LNCaP clone FGC (cell line): ENCODE measurements at regions not wholly inside any gene's neighbourhood (a gene's known extent, or its start where the extent isn't known, plus 50 kb on each side); places are given as distances from the start of the nearest gene placed in this dataset.

Experiments used
- DNase-seq: peaks from one replicate; pipeline ENCODE4 v3.0.0-alpha.2; 2011; ENCODE audit warnings: low read depth
- H3K4me3 ChIP-seq: 2 replicates; pipeline ENCODE4 v1.5.1; 2011; ENCODE audit warnings: mild to moderate bottlenecking, low read depth, low read length, control low read depth
- TF ChIP-seq, protein P1 (sequence below): IDR thresholded peaks from 2 replicates; pipeline ENCODE4 v1.5.1; 2012; ENCODE audit warnings: mild to moderate bottlenecking; ENCODE audit not compliant: control insufficient read depth, insufficient read depth; ENCODE audit errors: extremely low read depth

DNA sequence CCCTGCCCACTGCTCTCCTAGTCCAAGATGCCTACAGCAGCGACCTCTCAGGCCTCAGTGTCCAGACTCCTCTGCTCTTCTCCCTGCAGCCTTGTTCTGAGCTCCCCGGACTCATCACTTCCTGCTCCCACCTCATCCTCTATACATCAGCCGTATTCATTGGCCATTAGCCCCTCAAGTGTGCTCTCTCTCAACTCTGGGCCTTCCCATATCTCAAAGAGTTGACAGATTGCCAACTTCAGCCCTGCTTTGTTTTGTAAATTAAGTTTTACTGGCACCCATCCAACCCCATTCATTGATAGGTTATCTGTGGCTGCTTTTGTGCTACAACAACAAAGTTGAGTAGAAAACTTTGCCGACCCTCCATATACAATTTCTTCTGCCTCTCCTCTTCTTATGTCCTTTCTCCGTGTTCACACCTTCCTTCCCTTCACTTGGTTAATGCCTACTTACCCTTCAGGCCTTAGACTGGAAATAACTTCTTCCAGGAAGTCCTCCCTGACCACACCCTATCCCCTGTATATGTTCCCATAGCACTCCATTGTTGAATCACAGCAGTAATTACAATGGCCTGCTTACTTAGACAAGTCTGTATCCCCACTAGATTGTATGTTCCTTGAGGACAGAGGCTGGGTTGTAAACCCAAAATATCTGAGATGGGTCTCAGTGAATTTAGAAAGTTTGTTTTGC, 63.4 kb upstream of the TANC2 start:
- TF ChIP-seq, protein P1, sequence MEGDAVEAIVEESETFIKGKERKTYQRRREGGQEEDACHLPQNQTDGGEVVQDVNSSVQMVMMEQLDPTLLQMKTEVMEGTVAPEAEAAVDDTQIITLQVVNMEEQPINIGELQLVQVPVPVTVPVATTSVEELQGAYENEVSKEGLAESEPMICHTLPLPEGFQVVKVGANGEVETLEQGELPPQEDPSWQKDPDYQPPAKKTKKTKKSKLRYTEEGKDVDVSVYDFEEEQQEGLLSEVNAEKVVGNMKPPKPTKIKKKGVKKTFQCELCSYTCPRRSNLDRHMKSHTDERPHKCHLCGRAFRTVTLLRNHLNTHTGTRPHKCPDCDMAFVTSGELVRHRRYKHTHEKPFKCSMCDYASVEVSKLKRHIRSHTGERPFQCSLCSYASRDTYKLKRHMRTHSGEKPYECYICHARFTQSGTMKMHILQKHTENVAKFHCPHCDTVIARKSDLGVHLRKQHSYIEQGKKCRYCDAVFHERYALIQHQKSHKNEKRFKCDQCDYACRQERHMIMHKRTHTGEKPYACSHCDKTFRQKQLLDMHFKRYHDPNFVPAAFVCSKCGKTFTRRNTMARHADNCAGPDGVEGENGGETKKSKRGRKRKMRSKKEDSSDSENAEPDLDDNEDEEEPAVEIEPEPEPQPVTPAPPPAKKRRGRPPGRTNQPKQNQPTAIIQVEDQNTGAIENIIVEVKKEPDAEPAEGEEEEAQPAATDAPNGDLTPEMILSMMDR = no peak
- no peak overlapping the region for H3K4me3 ChIP-seq
- DNase-seq = no peak

DNA sequence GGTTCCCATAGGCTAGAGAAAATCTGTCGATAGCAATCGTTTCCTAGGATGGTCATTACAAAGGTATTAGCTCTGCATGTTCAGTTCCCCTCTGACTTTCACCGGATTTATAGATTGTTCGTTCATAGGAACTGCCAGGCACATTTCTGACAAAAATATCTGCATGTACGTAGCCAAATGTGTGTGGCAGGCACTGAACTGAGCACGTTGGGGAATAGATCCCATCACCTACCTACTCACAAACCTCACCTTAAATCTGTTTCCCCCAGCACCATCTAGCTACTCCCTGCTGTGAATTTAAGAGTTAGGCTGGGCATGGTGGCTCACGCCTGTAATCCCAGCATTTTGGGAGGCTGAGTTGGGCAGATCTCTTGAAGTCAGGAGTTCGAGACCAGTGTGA, 64.5 kb upstream of the TANC2 start:
- no peak overlapping the region for H3K4me3 ChIP-seq
- DNase-seq = no peak
- TF ChIP-seq, protein P1 = no peak

DNA sequence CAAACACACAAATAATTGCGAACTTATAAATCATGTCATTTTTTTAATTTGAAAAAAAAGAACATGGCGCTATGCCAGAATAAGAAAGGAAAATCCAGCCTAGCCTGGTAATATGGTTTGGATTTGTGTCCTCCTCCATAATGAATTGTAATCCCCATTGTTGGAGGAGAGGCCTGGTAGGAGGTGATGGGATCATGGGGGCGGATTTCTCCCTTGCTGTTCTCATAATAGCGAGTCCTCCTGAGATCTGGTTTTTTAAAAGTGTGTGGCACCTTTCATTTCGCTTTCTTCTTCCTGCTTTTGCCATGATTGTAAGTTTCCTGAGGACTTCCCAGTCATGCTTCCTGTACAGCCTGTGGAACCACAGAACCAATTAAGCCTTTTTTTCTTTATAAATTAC, 65.9 kb upstream of the TANC2 start:
- no peak for DNase-seq
- no peak overlapping the region for H3K4me3 ChIP-seq
- TF ChIP-seq, protein P1 = no peak

DNA sequence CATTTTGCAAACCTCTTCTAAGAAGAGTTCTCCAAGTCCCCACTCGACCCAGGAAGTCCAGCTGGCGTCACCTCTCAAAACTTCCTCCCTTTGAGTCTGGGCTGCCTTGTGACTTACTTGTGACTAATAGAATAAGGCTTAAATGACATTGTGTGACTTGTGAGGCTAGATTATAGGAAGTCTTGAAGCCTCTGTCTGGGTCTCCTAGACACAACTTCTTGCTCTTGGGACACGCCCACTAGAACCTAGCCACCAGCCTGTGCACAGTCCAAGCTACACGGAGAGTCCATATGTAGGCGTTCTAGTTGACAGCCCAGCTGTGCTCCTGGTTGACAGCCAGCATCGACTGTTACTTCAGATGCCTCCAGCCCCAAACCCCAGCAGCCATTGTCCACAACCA, 66.7 kb upstream of the TANC2 start:
- DNase-seq = no peak
- H3K4me3 ChIP-seq = no peak overlapping the region
- TF ChIP-seq, protein P1 = no peak

DNA sequence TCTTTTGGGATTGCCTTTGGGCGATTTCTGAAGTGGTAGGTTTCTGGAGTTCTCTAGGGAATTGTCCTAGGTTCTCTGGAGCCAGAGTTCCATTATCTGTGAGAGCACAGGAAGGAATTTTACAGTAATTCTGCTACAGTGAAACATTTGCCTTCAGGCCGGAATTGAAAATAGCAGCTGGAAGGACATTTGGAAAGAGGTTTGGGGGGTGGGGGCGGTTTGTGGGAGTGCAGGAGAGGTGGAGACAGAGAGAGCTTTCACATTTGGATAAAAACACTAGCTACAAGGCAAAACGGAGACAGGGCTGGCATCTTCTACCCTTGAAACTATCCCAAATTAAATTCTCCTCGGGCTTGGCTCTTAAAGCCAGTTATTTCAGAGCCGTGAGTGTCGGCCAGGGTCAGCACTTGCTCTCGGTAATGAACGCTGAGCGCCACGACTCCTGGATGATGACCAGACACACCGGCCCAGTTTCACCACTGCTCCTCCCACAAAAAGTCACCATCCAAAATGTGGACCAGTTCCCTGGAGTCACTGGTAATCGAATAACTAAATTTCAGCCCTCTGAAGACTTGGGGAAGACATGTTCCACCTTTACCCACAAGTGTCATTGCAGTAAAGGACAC, 67.7 kb upstream of the TANC2 start:
- no peak overlapping the region for H3K4me3 ChIP-seq
- TF ChIP-seq, protein P1 = no peak

DNA sequence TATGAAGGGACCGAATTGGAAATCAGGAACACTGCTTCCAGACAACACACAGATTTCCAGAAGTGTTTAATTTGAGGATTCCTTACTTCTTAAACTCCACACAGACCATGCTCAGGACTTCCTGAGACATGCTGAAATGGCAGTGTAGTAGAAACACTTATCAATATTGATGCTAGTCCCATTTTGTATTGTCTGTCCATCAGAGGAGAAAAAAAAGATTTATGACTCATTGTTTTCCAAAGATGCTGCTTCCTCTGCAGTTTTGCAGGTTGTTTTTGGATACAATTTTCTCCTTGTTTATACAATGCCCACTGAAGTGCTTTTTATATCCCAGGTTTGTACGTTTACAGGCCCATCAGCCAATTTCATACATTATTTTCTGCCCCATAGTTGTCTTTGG, 68.3 kb upstream of the TANC2 start:
- H3K4me3 ChIP-seq = no peak overlapping the region
- TF ChIP-seq, protein P1 = no peak
- no peak for DNase-seq

More for the DNA sequence above, 67.7 kb upstream of the TANC2 start:
- DNase-seq = no peak
